Hepatocyte (in vitro differentiated cells): ENCODE measurements at regions not wholly inside any gene's neighbourhood (a gene's known extent, or its start where the extent isn't known, plus 50 kb on each side); places are given as distances from the start of the nearest gene placed in this dataset.

Source experiments
- CTCF ChIP-seq: fragments of 200-600 bp; sonication (generic); IDR thresholded peaks from 2 replicates; pipeline ENCODE4 v1.5.1; 2016; ENCODE audit warnings: antibody characterized with exemption, mild to moderate bottlenecking; ENCODE audit not compliant: poor library complexity
- EZH2 ChIP-seq: fragments of 200-600 bp; sonication (generic); IDR thresholded peaks from 2 replicates; pipeline ENCODE4 v1.6.1; 2016; ENCODE audit warnings: antibody characterized with exemption, mild to moderate bottlenecking, borderline replicate concordance

- TF ChIP-seq CTCF (no peak), EZH2 (no peak)
These were observed 89.4 kb downstream of the TPRA1 start for GRCh38 chr3:127501177-127501576.
